ENCODE measurements at regions not wholly inside any gene's neighbourhood (a gene's known extent, or its start where the extent isn't known, plus 50 kb on each side); places are given as distances from the start of the nearest gene placed in this dataset.

GRCh38 chr15:81768773-81769172 lies 277.0 kb downstream of the MEX3B start:
- ChIA-PET POLR2A (no interaction called here), CTCF (no interaction called here)
- TF ChIP-seq CTCF (IDR thresholded peaks at IDR 0.05; ENCODE audit: control extremely low read depth, extremely low read depth, low read depth, missing control alignments): no peak
- no peak for DNase-seq (ENCODE audit: extremely low spot score)

GRCh38 chr15:81766829-81767475 lies 278.9 kb downstream of the MEX3B start:
- CTCF ChIA-PET: no interaction called here
- no peak for DNase-seq (ENCODE audit: extremely low spot score)
- POLR2A ChIA-PET: no interaction called here
- no peak for TF ChIP-seq CTCF (IDR thresholded peaks at IDR 0.05; ENCODE audit: control extremely low read depth, extremely low read depth, low read depth, missing control alignments)

DNA sequence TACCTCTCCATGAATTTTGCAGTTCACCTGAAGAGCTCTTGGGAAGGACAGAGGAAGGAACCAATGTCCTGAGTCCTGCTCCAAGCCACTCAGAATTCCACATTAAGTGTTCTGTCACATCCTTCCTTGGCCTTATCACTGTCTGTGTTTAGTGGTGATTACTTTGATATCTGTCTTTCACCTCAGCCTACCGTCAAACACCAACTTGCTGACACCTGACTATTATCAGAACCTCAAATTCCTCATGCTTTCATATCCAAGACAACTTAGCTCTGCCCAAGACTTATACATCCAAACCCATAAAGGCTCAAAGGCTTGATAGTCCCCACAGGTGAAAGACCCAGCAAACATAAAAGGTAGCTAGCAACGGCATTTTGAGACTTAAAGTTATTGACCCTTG lies 280.0 kb downstream of the MEX3B start:
- no peak for DNase-seq (ENCODE audit: extremely low spot score)
- ChIA-PET POLR2A (no interaction called here), CTCF (no interaction called here)
- no peak for TF ChIP-seq CTCF (IDR thresholded peaks at IDR 0.05; ENCODE audit: control extremely low read depth, extremely low read depth, low read depth, missing control alignments)

DNA sequence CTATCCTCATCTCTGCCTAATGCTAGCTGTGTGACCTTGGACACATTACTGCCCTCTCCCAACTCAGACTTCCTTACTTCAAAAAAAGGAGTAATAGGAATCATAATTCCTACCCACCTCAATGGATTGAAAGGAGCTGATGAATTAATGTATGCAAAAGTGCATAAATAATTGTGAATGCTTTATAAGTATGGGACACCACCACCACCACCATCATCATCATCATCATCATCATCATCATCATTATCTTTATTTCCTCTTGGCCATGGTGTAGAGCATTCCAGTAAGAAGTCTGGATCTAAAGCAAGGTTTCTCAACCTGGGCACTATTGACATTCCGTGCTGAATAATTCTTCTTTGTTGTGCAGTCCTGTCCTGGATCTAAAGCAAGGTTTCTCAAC lies 282.5 kb downstream of the MEX3B start:
- no peak for TF ChIP-seq CTCF (IDR thresholded peaks at IDR 0.05; ENCODE audit: control extremely low read depth, extremely low read depth, low read depth, missing control alignments)
- ChIA-PET POLR2A (no interaction called here), CTCF (no interaction called here)
- no peak for DNase-seq (ENCODE audit: extremely low spot score)

DNA sequence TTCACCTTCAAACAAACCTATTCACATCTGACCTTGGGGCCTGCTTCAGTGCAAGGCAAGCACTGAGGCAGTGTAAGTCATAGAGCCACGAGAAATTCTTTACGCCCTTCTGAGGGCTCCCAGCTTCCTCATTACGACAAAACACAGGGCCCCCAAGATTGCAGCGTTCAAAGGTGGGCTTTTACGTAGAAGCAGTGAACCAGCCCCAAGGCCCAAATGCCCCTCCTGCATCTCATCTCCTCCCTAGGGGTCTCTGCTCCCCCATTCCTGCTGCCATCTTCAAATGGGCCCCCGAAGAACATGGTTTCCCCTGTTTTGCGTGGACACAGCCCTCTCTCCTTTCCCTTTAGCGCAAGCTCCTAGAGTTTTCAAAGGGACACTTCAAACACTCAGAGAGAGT lies 285.1 kb downstream of the MEX3B start:
- TF ChIP-seq CTCF (IDR thresholded peaks at IDR 0.05; ENCODE audit: control extremely low read depth, extremely low read depth, low read depth, missing control alignments): no peak
- DNase-seq (ENCODE audit: extremely low spot score): no peak
- CTCF ChIA-PET: no interaction called here
- POLR2A ChIA-PET: no interaction called here

DNA sequence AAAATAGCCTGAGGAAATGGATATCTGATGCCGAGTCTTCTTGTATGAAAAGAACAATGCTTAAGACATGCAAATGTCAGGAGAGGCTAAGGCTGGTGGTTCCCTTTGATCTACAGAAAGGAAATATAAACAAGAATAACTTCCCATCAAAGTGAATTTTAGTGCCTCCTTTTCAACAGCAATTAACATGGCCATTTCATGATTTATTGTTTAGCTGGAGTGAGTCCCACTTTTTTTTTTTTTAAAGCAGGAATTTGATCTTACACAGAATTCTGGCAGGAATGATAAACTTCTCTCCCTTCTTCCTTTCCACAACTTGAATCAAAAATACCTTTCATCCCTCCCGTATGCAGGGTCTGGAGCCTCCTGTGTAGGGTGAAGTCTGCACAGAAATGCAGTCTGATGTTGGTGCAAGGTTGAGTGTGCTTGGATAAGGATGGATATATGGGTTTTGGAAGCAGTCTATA lies 287.0 kb downstream of the MEX3B start:
- POLR2A ChIA-PET: no interaction called here

More for the DNA sequence above, 287.0 kb downstream of the MEX3B start:
- TF ChIP-seq CTCF (IDR thresholded peaks at IDR 0.05; ENCODE audit: control extremely low read depth, extremely low read depth, low read depth, missing control alignments): no peak
- CTCF ChIA-PET: no interaction called here
- no peak for DNase-seq (ENCODE audit: extremely low spot score)

All from GM10248 (cell line).